NCI-H524 treated with DMSO at 0.1 percent for 48 hours (cell line): ENCODE measurements at regions not wholly inside any gene's neighbourhood (a gene's known extent, or its start where the extent isn't known, plus 50 kb on each side); places are given as distances from the start of the nearest gene placed in this dataset.

Source experiments
- DNase-seq: peaks from one replicate; lab custom pipeline; 2025; lab: John Stamatoyannopoulos, UW

DNA sequence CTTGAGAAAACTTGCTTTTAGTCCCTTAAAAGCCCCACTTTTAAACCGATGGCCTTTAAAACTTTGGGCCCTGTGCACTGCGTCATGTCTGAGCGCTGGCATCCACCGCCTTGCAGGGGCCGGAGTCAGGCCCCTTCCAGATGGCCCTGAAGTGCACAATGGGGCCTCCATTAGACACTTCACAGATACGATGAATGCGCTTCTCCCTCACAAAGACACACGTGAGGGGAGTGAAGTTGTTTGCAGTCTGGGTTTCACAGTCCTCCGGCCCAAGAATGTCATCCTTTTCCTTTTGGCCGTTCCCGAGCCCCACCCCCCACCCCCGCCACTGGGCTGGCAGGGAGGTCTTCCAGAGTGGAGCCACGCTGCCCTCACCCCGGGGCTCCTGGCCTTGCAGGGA is 415.1 kb upstream of the SALL3 start:
- DNase-seq: no peak

DNA sequence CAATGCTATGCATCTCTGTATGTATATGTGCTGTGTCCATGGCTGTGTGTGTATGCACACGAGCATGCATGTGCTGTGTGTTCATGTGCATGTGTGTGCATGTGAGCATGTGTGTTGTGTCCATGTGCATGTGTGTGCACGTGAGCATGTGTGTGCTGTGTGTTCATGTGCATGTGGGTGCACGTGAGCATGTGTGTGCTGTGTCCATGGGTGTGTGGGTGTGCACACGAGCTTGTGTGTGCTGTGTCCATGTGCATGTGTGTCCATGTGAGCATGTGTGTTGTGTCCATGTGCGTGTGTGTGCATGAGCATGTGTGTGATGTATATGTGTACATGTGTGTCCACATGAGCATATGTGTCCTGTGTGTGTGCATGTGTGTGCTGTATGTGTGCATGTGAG is 414.4 kb upstream of the SALL3 start:
- DNase-seq: no peak

DNA sequence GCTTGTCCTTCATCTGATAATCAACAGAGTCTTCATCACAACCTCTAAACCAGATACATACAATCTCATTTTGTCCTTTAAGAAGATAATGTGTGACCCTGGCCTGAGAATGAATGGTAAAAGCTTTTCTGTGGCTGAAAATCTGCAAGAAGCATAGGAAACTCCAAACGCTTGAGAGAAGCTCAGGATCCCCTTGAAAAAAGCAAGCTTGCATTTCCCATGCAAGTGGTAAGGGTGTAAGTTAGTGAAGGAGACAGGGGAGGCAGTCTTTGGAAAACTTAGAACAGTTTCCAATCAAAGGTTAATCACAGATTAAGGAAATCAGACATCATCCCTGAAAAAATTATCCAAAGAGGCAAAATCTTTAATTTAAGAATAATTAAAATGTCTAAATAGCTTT is 413.6 kb upstream of the SALL3 start:
- DNase-seq: no peak

DNA sequence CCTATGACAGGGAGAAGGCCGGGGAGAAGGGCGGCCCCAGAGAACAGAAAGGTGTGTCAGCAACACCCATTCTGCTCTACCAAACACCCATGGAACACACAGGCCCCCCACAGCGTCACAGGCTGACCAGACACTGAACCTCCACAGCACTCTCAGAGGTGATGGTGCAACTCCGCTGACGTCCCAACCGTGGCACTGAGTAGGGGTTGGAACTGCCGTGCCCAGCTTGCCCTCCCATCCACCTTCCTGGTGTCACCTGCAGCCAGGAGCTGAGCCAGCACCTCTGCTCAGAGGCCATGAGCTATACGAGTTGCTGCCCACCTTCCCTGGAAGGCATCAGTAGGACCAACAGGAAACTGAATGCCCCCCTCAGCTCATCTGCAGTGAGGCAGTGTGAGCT is 412.9 kb upstream of the SALL3 start:
- no peak for DNase-seq

DNA sequence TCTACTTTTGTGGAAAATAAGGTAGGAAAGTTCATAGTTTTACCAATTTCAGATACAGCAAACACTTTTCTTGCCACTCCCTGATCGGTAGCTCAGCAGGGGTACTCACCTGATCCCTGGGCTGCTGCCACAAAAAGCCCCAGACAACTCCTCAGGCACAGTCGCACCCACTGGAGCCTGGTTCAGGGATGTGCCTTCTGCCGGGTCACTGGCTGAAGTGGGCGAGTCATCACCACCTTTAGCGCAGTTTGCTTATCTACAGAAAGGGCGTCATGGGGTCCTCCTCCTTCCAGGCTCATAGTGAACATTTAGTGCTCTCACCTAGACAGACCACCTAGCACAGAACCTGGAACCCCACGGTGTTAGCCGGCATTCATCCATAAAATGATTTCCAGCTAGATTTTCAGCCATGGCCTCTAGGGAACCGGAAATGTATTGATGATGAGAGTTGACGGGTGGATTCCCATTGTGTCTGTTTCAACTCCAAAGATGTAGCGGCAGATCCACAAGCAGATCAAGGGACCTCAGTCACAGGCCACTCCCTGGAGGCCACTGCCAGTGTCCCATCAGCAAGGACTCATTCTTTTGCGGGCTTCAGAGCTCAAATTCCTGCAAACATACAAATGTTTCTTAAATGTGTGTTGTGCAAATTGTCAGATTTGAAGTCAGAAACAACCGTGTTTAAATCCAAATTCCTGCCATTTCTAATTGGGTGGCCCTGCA is 408.4 kb upstream of the SALL3 start:
- DNase-seq: no peak

DNA sequence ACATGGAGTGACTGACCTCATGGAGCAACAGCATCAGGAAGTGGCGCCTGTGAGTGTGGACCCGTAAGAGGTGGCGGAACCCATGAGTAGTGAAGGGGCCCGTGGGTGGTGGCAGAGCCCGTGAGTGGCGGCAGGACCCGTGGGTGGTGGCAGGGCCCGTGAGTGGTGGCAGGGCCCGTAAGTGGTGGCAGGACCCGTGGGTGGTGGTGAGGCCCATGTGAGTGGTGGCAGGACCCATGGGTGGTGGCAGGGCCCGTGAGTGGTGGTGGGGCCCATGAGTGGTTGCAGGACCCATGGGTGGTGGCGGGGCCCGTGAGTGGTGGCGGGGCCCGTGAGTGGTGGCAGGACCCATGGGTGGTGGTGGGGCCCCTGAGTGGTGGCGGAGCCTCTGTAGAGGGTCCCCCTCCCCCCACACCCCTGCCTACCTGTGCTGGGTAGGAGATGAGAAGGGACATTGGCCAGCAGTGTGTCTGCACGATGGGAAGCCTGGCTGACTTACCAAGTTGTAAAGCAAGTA is 407.7 kb upstream of the SALL3 start:
- DNase-seq: no peak

DNA sequence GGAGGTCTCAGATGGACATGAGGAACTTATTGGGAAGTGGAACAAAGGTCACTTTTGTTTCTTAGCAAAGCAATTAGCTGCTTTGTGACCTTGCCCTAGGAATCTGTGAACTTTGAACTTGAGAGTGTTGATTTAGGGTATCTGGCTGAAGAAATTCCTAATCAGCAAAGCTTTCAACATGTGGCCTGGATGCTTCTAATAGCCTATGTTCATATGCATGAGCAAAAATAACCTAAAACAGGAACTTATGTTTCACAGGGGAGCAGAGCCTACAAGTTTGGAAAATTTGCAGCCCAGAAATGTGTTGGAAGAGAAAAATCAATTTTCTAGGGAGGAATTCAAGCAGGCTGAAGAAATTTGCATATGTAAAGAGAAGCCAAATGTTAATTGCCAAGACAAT is 405.8 kb upstream of the SALL3 start:
- DNase-seq: no peak

DNA sequence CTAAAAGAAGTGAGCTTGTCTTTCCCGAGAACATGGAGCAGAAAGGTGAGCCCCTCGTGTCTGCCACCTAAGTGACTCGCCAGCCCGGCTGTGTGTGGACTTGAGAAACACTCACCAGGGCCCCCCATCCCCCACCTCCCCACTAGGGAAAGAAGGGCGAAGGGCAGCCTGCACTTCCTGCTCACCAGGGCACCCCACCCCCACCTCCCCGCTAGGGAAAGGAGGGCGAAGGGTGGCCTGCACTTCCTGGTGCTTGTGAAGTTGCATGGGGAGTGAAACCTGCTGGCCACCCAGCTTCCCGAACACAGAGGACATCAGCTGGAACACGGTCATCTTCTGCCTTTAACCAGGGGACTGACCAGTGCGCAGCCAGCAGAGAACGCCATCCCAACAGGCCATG is 402.7 kb upstream of the SALL3 start:
- DNase-seq: no peak

DNA sequence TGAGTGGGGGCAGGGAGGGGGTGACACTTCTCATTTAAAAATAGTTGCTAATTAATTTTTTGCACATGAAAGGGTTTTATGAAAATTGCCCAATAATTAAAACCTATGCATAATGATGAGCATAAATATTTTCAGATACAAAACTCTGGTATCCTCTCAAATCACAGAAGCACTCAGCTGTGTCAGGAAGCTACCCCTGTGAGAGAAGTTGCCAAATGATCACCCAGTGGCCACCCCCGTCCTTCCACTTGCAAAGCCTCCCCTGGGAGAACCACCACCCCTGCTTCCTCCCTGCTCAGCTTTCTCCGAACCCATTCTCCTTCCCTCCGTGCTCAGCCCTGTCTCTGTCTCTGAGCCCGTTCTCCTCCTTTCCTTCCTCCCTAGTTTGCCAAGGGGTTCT is 400.2 kb upstream of the SALL3 start:
- no peak for DNase-seq

DNA sequence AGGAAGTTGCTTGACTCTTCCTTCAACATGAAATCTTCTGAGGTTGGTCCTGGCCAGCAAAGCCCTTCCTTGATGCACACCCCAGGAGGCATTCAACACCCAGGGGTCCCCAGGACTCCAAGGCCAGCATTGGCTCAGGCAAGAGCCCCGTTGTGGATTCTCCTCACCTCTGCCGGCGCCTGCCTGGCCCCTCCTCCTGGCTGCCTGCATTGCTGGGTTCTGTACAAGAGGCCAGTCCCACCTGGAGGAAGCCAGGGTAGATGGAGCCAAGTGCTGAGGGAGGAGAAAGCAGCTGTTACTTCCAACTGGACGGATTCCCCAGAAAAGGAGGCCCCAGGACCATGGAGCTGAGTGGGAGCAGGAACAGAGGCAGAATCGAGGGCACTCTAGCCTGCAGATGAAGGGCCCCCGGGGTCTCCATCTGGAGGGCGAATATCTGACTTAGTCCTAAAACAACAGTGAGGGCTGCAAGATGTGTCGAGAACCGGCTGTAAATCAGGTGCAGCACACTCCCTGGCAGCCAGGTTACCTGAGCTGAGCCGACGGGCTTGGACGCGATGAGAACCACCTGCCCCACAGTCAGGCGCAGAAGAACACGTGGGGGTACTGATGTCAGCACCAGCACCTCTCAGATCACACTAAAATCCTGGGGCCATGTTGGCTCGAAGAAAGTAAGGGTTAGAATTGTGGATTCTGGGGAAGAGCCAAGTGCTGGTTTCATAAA is 399.6 kb upstream of the SALL3 start:
- DNase-seq: no peak

DNA sequence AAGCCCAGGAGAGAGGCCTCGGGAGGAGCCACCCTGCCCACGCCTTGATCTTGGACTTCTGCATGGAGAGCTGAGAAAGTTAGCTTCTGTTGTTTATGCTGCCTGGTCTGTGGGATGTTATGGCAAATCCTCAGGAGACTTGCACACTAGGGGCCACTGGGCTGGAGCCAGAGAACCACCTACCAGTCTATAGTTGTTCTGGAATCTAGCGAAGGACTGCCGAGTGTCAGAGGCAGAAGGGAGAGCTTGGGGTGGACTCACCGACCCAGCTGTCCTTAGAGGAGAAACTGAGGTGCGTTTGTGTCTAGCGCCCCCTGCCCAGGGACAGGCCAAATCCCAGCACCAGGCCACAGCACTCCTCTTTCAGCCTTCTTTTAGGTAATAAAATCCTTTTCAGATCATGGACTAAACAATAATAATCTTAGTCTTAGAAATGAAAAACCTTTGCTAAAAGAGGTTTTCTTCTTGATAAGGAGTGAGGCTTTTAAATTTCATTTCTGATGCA is 398.7 kb upstream of the SALL3 start:
- DNase-seq: no peak

DNA sequence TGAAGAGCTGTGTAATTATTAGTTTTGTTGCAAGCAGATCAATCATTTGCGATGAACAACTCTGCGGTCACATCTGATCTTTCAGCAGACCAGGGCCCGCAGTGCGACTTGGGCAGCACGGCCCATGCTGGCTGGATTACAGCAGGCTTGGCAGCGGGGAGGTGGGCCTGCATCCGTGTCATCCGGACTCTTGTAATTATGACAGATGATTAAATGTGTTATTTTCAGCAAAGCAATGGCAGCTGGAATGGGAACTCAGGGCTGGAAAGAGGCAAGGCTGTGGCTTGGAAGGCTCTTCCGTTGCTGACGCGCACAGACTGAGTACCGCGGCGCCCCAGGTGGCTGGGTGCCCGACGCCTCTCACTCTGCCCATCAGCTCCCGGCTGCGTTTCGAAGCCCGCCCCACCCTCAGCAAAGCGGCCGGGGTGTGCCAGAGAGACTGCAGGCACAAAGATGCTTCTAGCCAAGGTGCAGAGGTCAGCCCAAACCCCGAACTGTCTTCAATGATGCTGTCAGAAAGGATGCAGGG is 397.4 kb upstream of the SALL3 start:
- DNase-seq: no peak

DNA sequence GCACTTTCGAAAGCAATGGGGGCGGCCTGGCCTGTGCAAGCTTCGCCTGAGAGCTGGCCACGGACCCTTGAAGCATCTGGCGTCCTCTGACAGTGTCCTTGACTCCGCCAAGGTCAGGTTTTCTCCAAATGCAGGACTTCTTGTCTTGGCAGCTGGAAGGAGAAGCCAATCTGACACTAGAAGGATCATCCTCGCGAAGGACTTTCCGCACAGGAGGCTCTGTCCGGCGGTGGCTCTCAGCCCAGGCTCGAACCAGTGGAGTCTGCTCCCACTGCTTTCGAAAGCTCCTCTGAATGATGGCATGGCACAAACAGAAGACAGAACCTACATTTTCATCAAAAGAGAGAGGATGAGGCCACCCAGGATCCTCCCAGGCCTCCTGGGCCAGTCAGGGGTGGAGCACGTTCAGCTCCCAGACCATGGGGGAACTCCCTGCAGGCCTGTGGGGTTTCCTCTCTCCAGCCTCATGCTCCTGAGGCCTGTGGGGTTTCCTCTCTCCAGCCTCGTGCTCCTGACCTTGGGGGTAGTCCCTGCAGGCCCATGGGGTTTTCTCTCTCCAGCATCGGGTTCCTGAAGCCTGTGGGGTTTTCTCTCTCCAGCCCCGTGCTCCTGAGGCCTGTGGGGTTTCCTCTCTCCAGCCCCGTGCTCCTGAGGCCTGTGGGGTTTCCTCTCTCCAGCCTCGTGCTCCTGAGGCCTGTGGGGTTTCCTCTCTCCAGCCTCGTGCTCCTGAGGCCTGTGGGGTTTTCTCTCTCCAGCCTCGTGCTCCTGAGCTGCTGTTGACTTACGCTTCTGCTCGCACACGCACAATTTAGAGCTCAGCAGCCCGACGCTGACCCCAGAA is 396.5 kb upstream of the SALL3 start:
- DNase-seq: no peak

DNA sequence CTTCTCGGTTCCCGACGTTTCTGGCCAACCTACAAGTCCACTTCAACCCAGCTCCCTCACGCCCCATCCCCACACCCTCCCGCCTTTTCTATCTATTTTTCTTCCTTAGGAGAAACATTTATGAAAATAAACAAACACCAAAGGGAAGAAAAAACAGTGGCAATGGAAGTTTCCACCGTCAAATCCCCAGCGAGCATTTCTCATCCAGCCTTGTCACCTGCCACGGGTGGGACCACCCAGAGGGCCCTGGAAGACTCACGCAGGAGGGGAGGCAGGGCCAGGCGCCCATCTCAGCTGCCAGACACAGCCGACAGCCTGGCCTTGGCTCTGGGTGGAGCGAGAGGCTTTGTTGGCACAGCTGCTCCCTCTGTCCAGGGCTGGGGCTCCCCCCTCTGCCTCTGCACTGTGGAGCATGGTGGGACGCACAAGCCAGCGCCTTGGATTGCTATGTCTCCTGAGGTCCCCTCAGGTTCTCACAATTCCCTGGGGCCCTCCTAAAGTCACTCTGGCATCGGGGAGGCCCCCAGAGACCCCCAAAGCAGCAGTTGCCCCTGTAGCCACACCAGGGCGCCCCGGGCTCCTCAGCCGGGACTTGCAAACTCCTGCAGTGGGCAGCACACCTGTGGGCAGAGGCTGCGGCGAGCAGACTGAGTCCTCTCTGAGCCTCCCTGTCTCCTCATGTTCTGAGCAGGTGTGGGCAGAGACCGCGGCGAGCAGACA is 395.7 kb upstream of the SALL3 start:
- DNase-seq: no peak

DNA sequence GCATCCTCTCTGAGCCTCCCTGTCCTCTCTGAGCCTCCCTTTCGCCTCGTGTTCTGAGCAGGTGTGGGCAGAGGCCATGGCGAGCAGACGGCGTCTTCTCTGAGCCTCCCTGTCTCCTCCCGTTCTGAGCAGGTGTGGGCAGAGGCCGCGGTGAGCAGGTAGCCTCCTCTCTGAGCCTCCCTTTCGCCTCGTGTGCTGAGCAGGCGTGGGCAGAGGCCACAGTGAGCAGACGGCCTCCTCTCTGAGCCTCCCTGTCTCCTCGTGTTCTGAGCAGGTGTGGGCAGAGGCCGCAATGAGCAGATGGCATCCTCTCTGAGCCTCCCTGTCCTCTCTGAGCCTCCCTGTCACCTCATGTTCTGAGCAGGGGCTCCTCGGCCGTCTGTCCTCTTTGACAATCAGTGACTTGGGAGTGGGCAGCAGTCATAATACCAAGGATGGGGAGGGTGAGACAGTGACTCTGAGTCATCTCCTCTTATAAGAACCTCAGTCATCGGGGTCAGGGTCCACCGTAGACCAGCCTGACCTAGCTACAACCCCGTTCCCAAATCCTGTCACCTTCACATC is 395.1 kb upstream of the SALL3 start:
- DNase-seq: no peak

DNA sequence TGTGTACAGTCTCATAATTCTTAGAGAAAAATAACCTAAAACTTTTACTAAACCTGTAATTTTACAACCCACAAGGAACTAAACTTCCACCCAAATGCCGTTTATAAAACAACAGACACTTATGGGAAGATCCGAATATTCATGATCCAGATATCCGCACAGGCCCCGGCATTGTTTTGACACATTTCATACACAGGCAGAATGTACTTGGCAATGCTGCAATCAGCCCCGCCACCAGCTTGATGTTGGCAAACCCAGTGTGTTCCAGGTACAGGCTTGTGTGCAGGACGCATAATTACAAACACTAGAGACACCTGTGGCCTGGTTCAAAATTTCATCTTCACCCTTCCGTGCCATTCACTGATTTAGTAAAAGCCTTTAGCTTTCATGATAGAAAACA is 393.0 kb upstream of the SALL3 start:
- DNase-seq: no peak

DNA sequence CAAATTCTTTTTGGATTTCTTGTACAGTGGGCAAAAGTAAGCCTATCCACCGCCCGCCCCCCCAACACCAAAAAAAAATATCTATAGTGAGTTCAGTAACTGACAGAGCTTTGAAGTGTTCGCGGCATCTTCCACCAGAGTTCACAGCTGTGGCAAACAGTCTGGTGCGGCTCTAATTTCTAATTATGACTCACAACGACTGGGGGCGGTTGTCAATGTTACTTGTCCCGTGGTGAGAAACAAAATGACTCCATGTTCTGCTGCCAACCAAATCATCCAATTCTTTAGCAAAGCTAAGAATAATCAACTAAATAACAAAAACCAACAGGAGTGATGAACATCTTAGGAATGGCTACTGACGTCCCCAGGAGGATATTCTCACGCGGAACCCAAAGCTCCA is 392.5 kb upstream of the SALL3 start:
- no peak for DNase-seq

DNA sequence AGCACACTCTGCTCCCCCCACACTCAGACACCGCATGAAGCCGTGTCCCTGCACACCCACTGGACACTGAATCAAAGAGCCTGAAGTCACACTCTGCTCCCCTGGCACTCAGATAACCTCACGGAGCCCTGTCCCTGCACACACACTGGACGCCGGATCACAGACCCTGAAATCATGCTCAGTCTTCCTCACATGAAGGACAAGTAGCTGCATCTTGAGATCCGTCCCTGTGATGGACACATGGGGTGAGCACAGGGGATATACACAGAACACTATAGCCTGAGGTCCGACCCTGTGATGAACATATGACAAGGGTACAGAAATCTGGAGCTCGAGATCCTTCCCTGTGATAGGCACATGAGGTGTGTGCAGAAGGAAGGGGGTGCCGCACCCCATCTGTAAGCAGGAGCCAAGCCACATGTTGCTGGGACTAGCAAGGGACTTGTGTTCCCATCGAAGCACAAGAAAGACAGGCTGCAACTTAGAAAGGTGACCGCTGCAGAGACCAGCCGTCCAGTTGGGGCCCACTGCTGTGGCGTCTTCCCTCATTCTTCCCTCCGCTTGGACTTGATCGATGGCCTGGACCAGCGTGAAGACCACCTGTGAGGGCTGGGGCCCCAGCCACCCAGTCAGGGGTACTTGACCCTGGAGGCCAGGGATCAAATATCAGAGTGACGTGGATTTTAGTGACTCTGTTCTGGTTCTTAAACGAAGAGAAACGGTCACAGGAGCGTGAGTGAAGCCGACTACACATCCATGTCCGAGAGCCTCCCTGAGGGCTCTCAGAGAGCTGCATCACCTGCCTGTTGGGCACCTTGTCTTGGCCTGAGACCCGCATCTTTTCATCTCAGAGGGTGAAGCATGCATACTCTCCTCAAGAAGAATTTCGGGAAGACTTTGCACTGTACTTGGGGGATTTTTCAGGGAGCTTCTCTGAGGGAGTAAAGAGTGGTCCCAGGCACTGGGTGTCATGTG is 391.7 kb upstream of the SALL3 start:
- no peak for DNase-seq

DNA sequence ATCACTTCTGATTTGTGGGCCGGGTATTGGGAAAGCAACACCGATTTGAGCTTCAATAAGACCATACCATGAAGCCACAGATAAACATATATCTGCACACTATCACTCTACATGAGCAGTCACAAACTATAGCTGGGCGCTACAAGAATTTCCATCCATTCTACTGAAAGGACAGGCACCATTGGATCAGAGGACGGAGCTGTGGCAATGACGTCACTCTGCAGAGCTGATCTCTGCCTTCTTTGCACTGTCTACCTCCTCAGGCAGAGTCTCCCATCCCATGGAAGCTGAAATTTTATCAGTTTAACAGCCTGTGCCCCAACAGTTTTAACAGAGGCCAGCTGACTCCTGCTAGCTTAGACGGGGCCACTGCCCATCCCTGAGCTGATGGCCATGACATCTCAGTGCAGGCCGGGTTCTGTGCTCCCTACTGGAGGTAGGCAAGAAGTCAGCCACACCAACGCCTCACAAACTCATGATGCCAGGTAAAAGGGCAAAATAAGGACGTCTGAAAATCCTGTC is 389.6 kb upstream of the SALL3 start:
- no peak for DNase-seq

DNA sequence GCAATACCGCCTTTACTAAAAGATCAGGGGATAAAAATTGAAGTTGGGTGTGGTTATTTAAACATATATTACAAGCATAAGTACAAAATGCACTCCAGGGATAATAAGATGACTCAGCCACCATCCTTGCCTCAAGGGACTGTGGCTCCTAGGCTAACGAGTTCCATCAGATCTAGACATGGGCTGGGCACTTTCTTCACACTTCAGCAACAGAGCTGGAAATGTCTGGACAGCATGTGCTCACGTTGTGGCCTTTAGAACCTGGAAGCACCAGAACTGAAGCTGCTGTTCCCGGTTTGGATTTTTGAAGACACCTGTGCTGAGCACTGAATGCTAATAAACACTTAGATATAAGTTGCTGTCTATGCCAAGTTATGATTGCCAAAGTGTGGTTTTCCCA is 384.2 kb upstream of the SALL3 start:
- DNase-seq: no peak
